Erythroblast (primary cell): ENCODE measurements at regions not wholly inside any gene's neighbourhood (a gene's known extent, or its start where the extent isn't known, plus 50 kb on each side); places are given as distances from the start of the nearest gene placed in this dataset.

ENCODE experiments used
- GATA1 ChIP-seq: IDR thresholded peaks from 2 replicates; pipeline ENCODE4 v1.6.1; 2011; ENCODE audit warnings: low read depth, mild to moderate bottlenecking, control low read depth, low read length, moderate library complexity
- POLR2A ChIP-seq: IDR thresholded peaks from 2 replicates; pipeline ENCODE4 v1.6.1; 2011; ENCODE audit warnings: mild to moderate bottlenecking, low read length

- TF ChIP-seq POLR2A (no peak), GATA1 (no peak)
Observed at GRCh38 chr16:62676306-62676705, 640.1 kb upstream of the CDH8 start.
